IMR-90 (cell line): ENCODE measurements at regions not wholly inside any gene's neighbourhood (a gene's known extent, or its start where the extent isn't known, plus 50 kb on each side); places are given as distances from the start of the nearest gene placed in this dataset.

Experiments used
- ATAC-seq: fragments of 200-7000 bp; cut with Tn5 transposase; 2 replicates; pipeline ENCODE4 v1.9.1; 2020; ENCODE audit warnings: low read depth, mild to moderate bottlenecking, moderate library complexity
- BruUV-seq: library from RNA; stranded (reverse); fragments of 400-500 nt; replicated peaks from 2 replicates; lab custom pipeline; 2021; lab: Mats Ljungman, UMichigan
- CTCF ChIA-PET: fragments of 300-600 bp; formaldehyde crosslinking; extraction: SDS; loops from one replicate; lab custom pipeline; 2021; ENCODE audit warnings: antibody characterized with exemption; lab: Yijun Ruan, JAX
- POLR2A ChIA-PET: fragments of 300-600 bp; sonication (Branson Sonifier 250); formaldehyde crosslinking; loops from one replicate; lab custom pipeline; 2022; ENCODE audit warnings: antibody characterized with exemption; ENCODE audit not compliant: unreplicated experiment; lab: Charles Lee
- DNase-seq: peaks from one replicate; pipeline ENCODE4 v3.0.0; 2013
- H2AFZ ChIP-seq: replicated peaks from 2 replicates; pipeline ENCODE3; 2013; ENCODE audit warnings: low read length, mild to moderate bottlenecking; ENCODE audit not compliant: poor library complexity
- H2AK5ac ChIP-seq: 2 replicates; pipeline ENCODE4 v1.6.1; 2013; ENCODE audit warnings: low read depth, low read length, inconsistent platforms
- H2AK9ac ChIP-seq: replicated peaks from 2 replicates; pipeline ENCODE3; 2013; ENCODE audit warnings: mild to moderate bottlenecking, low read depth, low read length, moderate library complexity; ENCODE audit not compliant: poor library complexity
- H2BK120ac ChIP-seq: 2 replicates; pipeline ENCODE4 v1.6.1; 2013; ENCODE audit warnings: low read depth, low read length, inconsistent platforms
- H2BK15ac ChIP-seq: 3 replicates; pipeline ENCODE4 v1.6.1; 2013; ENCODE audit warnings: low read depth, low read length, inconsistent platforms
- H2BK20ac ChIP-seq: 2 replicates; pipeline ENCODE4 v1.6.1; 2013; ENCODE audit warnings: low read depth, mild to moderate bottlenecking, inconsistent platforms, low read length, moderate library complexity
- H2BK5ac ChIP-seq: 2 replicates; pipeline ENCODE4 v1.6.1; 2013; ENCODE audit warnings: mild to moderate bottlenecking, low read depth, low read length, inconsistent platforms; ENCODE audit not compliant: poor library complexity, severe bottlenecking
- H3K14ac ChIP-seq: replicated peaks from 2 replicates; pipeline ENCODE4 v1.6.1; 2013; ENCODE audit warnings: low read depth, low read length, inconsistent platforms
- H3K18ac ChIP-seq: 2 replicates; pipeline ENCODE4 v1.6.1; 2013; ENCODE audit warnings: low read depth, low read length, control low read depth
- H3K23ac ChIP-seq: 2 replicates; pipeline ENCODE4 v1.6.1; 2013; ENCODE audit warnings: low read depth, low read length, inconsistent platforms
- H3K27ac ChIP-seq: 2 replicates; pipeline ENCODE4 v1.5.1; 2013; ENCODE audit warnings: mild to moderate bottlenecking, control low read depth, low read length; ENCODE audit not compliant: insufficient read depth
- H3K27me3 ChIP-seq: 2 replicates; pipeline ENCODE4 v1.6.1; 2013; ENCODE audit warnings: low read length; ENCODE audit not compliant: control insufficient read depth, insufficient read depth
- H3K36me3 ChIP-seq: 2 replicates; pipeline ENCODE4 v1.6.1; 2013; ENCODE audit warnings: low read length, mixed read lengths; ENCODE audit not compliant: control insufficient read depth, insufficient read depth
- H3K4ac ChIP-seq: 2 replicates; pipeline ENCODE4 v1.6.1; 2013; ENCODE audit warnings: low read depth, low read length, inconsistent platforms
- H3K4me1 ChIP-seq: 2 replicates; pipeline ENCODE4 v1.6.1; 2013; ENCODE audit warnings: low read length, mixed read lengths; ENCODE audit not compliant: control insufficient read depth, insufficient read depth
- H3K4me2 ChIP-seq: 2 replicates; pipeline ENCODE4 v1.6.1; 2013; ENCODE audit warnings: low read depth, mild to moderate bottlenecking, control low read depth, low read length, moderate library complexity
- H3K4me3 ChIP-seq: 2 replicates; pipeline ENCODE4 v1.5.1; 2013; ENCODE audit warnings: low read depth, mild to moderate bottlenecking, control low read depth, low read length, moderate library complexity; ENCODE audit not compliant: insufficient read depth
- H3K56ac ChIP-seq: 2 replicates; pipeline ENCODE4 v1.6.1; 2013; ENCODE audit warnings: low read length, inconsistent platforms; ENCODE audit not compliant: insufficient read depth; ENCODE audit errors: extremely low read depth
- H3K79me1 ChIP-seq, 2 experiments: 2 replicates each; pipeline ENCODE4 v1.6.1; 2013; ENCODE audit warnings: low read length in 2 of 2, inconsistent platforms in 1 of 2, low read depth in 1 of 2
- H3K9ac ChIP-seq: 2 replicates; pipeline ENCODE4 v1.6.1; 2013; ENCODE audit warnings: low read depth, low read length, control low read depth
- H3K9me1 ChIP-seq: 2 replicates; pipeline ENCODE4 v1.6.1; 2013; ENCODE audit warnings: low read length, inconsistent platforms; ENCODE audit not compliant: insufficient read depth
- H3K9me3 ChIP-seq: 2 replicates; pipeline ENCODE4 v1.6.1; 2013; ENCODE audit warnings: low read length; ENCODE audit not compliant: control insufficient read depth, insufficient read depth
- H4K20me1 ChIP-seq: 2 replicates; pipeline ENCODE4 v1.6.1; 2013; ENCODE audit warnings: low read length, inconsistent platforms; ENCODE audit not compliant: insufficient read depth
- H4K5ac ChIP-seq: 2 replicates; pipeline ENCODE4 v1.6.1; 2013; ENCODE audit warnings: mild to moderate bottlenecking, low read depth, low read length, control low read depth
- H4K8ac ChIP-seq, 2 experiments: 2 replicates each; pipeline ENCODE4 v1.6.1; 2013; ENCODE audit warnings: low read depth in 2 of 2, low read length in 2 of 2, control low read depth in 1 of 2, inconsistent platforms in 1 of 2
- H4K91ac ChIP-seq: 2 replicates; pipeline ENCODE4 v1.6.1; 2013; ENCODE audit warnings: low read depth, low read length, inconsistent platforms; ENCODE audit not compliant: insufficient read depth
- BHLHE40 ChIP-seq: fragments of 150-350 bp; IDR thresholded peaks from 2 replicates; pipeline ENCODE4 v1.6.1; 2016; ENCODE audit warnings: mild to moderate bottlenecking, low read depth, low read length
- CEBPB ChIP-seq: IDR thresholded peaks from 2 replicates; pipeline ENCODE4 v1.6.1; 2012; ENCODE audit warnings: low read depth, low read length, improper control_type of control experiment
- CHD1 ChIP-seq: IDR thresholded peaks from 2 replicates; pipeline ENCODE4 v1.6.1; 2012; ENCODE audit warnings: low read depth, low read length, improper control_type of control experiment
- FOS ChIP-seq: fragments of 150-350 bp; IDR thresholded peaks from 2 replicates; pipeline ENCODE4 v1.6.1; 2016; ENCODE audit warnings: low read depth, low read length
- MAFK ChIP-seq: IDR thresholded peaks from 2 replicates; pipeline ENCODE4 v1.6.1; 2012; ENCODE audit warnings: low read depth, low read length, improper control_type of control experiment
- MAZ ChIP-seq: IDR thresholded peaks from 2 replicates; pipeline ENCODE4 v1.6.1; 2012; ENCODE audit warnings: low read depth, mild to moderate bottlenecking, low read length, improper control_type of control experiment, moderate library complexity, borderline replicate concordance
- MXI1 ChIP-seq: IDR thresholded peaks from 2 replicates; pipeline ENCODE4 v1.6.1; 2012; ENCODE audit warnings: low read depth, mild to moderate bottlenecking, low read length, moderate library complexity, borderline replicate concordance
- NFE2L2 ChIP-seq: fragments of 150-350 bp; IDR thresholded peaks from 2 replicates; pipeline ENCODE4 v1.6.1; 2016; ENCODE audit warnings: low read depth, mild to moderate bottlenecking, low read length
- POLR2A ChIP-seq: IDR thresholded peaks from 2 replicates; pipeline ENCODE4 v1.6.1; 2012; ENCODE audit warnings: mild to moderate bottlenecking, low read depth, low read length
- RAD21 ChIP-seq: IDR thresholded peaks from 2 replicates; pipeline ENCODE4 v1.6.1; 2012; ENCODE audit warnings: low read length, improper control_type of control experiment
- RCOR1 ChIP-seq: IDR thresholded peaks from 2 replicates; pipeline ENCODE4 v1.6.1; 2012; ENCODE audit warnings: mild to moderate bottlenecking, low read length, improper control_type of control experiment; ENCODE audit not compliant: insufficient replicate concordance
- RFX5 ChIP-seq: IDR thresholded peaks from 2 replicates; pipeline ENCODE4 v1.8.0; 2012; ENCODE audit warnings: low read depth, mild to moderate bottlenecking, low read length, moderate library complexity
- SMC3 ChIP-seq: fragments of 150-350 bp; IDR thresholded peaks from 2 replicates; pipeline ENCODE4 v1.6.1; 2016; ENCODE audit warnings: low read depth, mild to moderate bottlenecking, antibody characterized with exemption, low read length, moderate library complexity
- WGBS, 2 experiments: methylation state at CpG; one replicate each; pipeline versions ENCODE4 v1.1.5 to v1.1.7; 2013; ENCODE audit warnings: missing lambda C conversion rate in 2 of 2; ENCODE audit not compliant: insufficient read length in 1 of 2; ENCODE audit errors: extremely low coverage in 2 of 2; 5-methylcytosine and 5-hydroxymethylcytosine counted together
- dilution Hi-C: fragments of 300-500 bp; cut with HindIII; formaldehyde crosslinking; loops from one replicate; pipeline ENCODE4 v1.14.3; 2018; ENCODE audit warnings: low sequenced_read_pairs; ENCODE audit not compliant: unreplicated experiment
- in situ Hi-C: fragments of 300-500 bp; cut with MboI; formaldehyde crosslinking; loops from 3 replicates; pipeline ENCODE4 v1.14.3; 2019; ENCODE audit warnings: low sequenced_read_pairs, inconsistent platforms, mixed read lengths
- intact Hi-C: fragments of 100-400 bp; cut with micrococcal nuclease; formaldehyde crosslinking; loops from 2 replicates; pipeline ENCODE4 v1.10.0; 2022
- TF ChIP-seq, protein P1 (sequence below): fragments of 150-350 bp; IDR thresholded peaks from 2 replicates; pipeline ENCODE4 v1.6.1; 2016; ENCODE audit warnings: low read depth, mild to moderate bottlenecking, low read length, moderate library complexity, borderline replicate concordance
- TF ChIP-seq, protein P2 (sequence below): fragments of 150-350 bp; IDR thresholded peaks from 2 replicates; pipeline ENCODE4 v1.6.1; 2017; ENCODE audit warnings: mild to moderate bottlenecking, antibody characterized with exemption, low read length, low read depth
- TF ChIP-seq, protein P3 (sequence below): conservative IDR thresholded peaks from 2 replicates; pipeline ENCODE4 v1.5.1; 2012; ENCODE audit warnings: mild to moderate bottlenecking, low read depth, low read length, improper control_type of control experiment

DNA sequence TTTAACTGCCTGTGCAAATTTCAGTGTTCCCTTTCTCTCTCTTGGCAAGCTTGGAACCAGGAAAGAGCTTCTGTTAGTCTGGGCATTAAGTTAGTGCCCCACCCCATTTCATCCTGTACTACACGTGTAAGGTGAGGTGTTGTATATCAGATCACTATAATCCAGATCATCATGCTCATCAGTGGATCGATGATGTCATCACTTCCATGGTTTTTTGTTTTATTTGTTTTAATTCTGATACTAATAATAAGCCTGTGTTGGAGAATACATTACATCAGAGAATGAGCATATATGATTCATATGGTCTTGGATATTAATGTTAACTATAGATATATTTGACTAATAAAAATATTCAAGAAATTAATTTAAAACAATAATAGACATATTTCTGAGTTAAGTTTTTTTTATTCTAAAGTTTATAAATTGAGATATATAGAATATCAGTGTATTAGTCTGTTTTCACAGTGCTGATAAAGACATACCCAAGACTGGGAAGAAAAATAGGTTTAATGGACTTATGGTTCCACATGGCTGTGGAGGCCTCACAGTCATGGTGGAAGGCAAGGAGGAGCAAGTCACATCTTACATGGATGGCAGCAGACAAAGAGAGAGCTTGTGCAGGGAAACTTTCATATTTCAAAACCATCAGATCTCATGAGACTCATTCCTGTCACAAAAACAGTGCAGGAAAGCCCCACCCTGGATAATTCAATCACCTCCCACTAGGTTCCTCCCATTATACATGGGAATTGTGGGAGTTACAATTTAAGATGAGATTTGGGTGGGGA is 588.3 kb upstream of the B3GALT2 start:
- H3K27ac ChIP-seq: no peak overlapping the region
- H3K79me1 ChIP-seq: no peaks in the 10 kb centered on the region
- no peak for TF ChIP-seq MAFK
- TF ChIP-seq BHLHE40: no peak
- TF ChIP-seq, protein P1, sequence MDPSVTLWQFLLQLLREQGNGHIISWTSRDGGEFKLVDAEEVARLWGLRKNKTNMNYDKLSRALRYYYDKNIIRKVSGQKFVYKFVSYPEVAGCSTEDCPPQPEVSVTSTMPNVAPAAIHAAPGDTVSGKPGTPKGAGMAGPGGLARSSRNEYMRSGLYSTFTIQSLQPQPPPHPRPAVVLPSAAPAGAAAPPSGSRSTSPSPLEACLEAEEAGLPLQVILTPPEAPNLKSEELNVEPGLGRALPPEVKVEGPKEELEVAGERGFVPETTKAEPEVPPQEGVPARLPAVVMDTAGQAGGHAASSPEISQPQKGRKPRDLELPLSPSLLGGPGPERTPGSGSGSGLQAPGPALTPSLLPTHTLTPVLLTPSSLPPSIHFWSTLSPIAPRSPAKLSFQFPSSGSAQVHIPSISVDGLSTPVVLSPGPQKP: no peak
- no peak for TF ChIP-seq FOS
- TF ChIP-seq RAD21: no peak
- TF ChIP-seq, protein P2, sequence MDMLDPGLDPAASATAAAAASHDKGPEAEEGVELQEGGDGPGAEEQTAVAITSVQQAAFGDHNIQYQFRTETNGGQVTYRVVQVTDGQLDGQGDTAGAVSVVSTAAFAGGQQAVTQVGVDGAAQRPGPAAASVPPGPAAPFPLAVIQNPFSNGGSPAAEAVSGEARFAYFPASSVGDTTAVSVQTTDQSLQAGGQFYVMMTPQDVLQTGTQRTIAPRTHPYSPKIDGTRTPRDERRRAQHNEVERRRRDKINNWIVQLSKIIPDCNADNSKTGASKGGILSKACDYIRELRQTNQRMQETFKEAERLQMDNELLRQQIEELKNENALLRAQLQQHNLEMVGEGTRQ: no peak
- TF ChIP-seq SMC3: no peak
- no peak for TF ChIP-seq MAZ
- TF ChIP-seq POLR2A: no peak
- TF ChIP-seq, protein P3, sequence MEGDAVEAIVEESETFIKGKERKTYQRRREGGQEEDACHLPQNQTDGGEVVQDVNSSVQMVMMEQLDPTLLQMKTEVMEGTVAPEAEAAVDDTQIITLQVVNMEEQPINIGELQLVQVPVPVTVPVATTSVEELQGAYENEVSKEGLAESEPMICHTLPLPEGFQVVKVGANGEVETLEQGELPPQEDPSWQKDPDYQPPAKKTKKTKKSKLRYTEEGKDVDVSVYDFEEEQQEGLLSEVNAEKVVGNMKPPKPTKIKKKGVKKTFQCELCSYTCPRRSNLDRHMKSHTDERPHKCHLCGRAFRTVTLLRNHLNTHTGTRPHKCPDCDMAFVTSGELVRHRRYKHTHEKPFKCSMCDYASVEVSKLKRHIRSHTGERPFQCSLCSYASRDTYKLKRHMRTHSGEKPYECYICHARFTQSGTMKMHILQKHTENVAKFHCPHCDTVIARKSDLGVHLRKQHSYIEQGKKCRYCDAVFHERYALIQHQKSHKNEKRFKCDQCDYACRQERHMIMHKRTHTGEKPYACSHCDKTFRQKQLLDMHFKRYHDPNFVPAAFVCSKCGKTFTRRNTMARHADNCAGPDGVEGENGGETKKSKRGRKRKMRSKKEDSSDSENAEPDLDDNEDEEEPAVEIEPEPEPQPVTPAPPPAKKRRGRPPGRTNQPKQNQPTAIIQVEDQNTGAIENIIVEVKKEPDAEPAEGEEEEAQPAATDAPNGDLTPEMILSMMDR: no peak
- no peak for TF ChIP-seq CHD1
- TF ChIP-seq RFX5: no peak
- no peak for TF ChIP-seq NFE2L2
- no peak for TF ChIP-seq RCOR1
- TF ChIP-seq CEBPB: no peak
- TF ChIP-seq MXI1: no peak
- no peaks in the 10 kb centered on the region for H4K20me1 ChIP-seq
- in situ Hi-C loops: no loop called here
- H3K4me1 ChIP-seq: no peaks in the 10 kb centered on the region
- H3K18ac ChIP-seq: no peak overlapping the region
- ChIA-PET POLR2A (no interaction called here), CTCF (no interaction called here)
- H2BK5ac ChIP-seq: no peak overlapping the region
- no peak overlapping the region for H2BK20ac ChIP-seq
- no peak overlapping the region for H3K9ac ChIP-seq
- H3K23ac ChIP-seq: no peak overlapping the region
- no peaks in the 10 kb centered on the region for H3K36me3 ChIP-seq
- no peak for ATAC-seq
- no peaks in the 10 kb centered on the region for H3K27me3 ChIP-seq
- H2AK5ac ChIP-seq: no peak overlapping the region
- H3K9me3 ChIP-seq: 0 out of 2 replicates have a peak, but pooled peaks cover 2% of the 10 kb centered on the region
- BruUV-seq: no TSS peak
- no peak for DNase-seq
- H3K4me2 ChIP-seq: no peak overlapping the region
- no peak overlapping the region for H4K91ac ChIP-seq
- H2BK120ac ChIP-seq: no peak overlapping the region
- dilution Hi-C loops: no loop called here
- no peak overlapping the region for H3K56ac ChIP-seq
- H2BK15ac ChIP-seq: no peak overlapping the region
- H2AFZ ChIP-seq: no peak overlapping the region
- WGBS, 2 experiments: no CpG with 5 or more reads among the region's 2 CpGs
- intact Hi-C loops: no loop called here
- H2AK9ac ChIP-seq: no peak overlapping the region
- no peak overlapping the region for H3K14ac ChIP-seq
- no peak overlapping the region for H3K4ac ChIP-seq
- no peak overlapping the region for H3K4me3 ChIP-seq
- H3K9me1 ChIP-seq: no peaks in the 10 kb centered on the region
- H4K5ac ChIP-seq: no peak overlapping the region
- H4K8ac ChIP-seq: no peak overlapping the region
